ENCODE measurements at regions not wholly inside any gene's neighbourhood (a gene's known extent, or its start where the extent isn't known, plus 50 kb on each side); places are given as distances from the start of the nearest gene placed in this dataset.

DNA sequence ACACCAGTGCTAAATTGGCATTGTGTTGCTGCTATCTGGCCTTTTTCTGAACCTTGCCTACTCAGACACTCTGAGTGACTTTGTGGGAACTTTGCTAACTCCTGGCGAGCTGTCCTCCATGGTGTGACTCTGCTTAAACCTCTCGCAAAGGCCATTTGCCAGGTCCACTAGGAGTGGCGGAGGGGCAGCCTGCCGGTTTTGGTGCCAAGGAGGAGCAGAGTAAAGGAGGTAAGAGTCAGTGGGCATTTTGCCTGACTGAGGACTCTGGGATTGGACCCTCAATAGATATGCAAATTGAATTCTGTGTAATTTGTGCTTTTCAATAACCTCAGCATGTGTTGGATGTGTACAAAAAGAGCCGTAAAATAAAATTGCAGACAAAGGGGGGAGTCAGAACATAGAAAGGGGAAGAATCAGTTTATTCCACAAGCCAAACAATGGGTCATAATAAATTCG, 386.6 kb upstream of the NFIA start:
- H3K4me2 ChIP-seq (ENCODE audit: low read length) = no peak overlapping the region
- no peak for TF ChIP-seq EZH2 (IDR thresholded peaks at IDR 0.05)
- intact Hi-C loops (cut with micrococcal nuclease) = no loop called here
- no peaks in the 10 kb centered on the region for H3K9me3 ChIP-seq (ENCODE audit: control insufficient read depth in 1 of 2, insufficient read depth in 1 of 2, low read depth in 1 of 2, low read length in 2 of 2)
- POLR2A ChIA-PET = no interaction called here
- H3K9ac ChIP-seq (ENCODE audit: low read length) = no peak overlapping the region
- no peak for ATAC-seq
- no peaks in the 10 kb centered on the region for H4K20me1 ChIP-seq (ENCODE audit: insufficient read depth)
- RAD21 ChIA-PET (ENCODE audit: low non-redundant PET in 1 of 2, low total read pairs in 2 of 2, uncharacterized antibody in 2 of 2, unreplicated experiment in 2 of 2) = no interaction called here
- no peak overlapping the region for H3K27ac ChIP-seq (ENCODE audit: low read depth, low read length)
- no peak overlapping the region for H3K4me3 ChIP-seq (replicated peaks in 1 of 2; ENCODE audit: low read depth in 1 of 2, low read length in 2 of 2)
- H3K4me1 ChIP-seq (ENCODE audit: control insufficient read depth in 1 of 2, insufficient read depth in 2 of 2, low read length in 2 of 2) = no peaks in the 10 kb centered on the region
- CTCF ChIA-PET = no interaction called here
- no peaks in the 10 kb centered on the region for H3K27me3 ChIP-seq (ENCODE audit: insufficient read depth, low read length)
- no peak for DNase-seq (ENCODE audit: low read depth, low spot score)
- no TSS peak for BruUV-seq (replicated peaks)
- no peak overlapping the region for H2AFZ ChIP-seq (ENCODE audit: low read depth, low read length, poor library complexity, severe bottlenecking)
- H3K36me3 ChIP-seq (ENCODE audit: control insufficient read depth in 1 of 2, insufficient read depth in 2 of 2, low read length in 2 of 2) = no peaks in the 10 kb centered on the region
- no peaks in the 10 kb centered on the region for H3K9me2 ChIP-seq (ENCODE audit: insufficient read depth)
- no peaks in the 10 kb centered on the region for H3K79me2 ChIP-seq (ENCODE audit: insufficient read depth, low read length)

DNA sequence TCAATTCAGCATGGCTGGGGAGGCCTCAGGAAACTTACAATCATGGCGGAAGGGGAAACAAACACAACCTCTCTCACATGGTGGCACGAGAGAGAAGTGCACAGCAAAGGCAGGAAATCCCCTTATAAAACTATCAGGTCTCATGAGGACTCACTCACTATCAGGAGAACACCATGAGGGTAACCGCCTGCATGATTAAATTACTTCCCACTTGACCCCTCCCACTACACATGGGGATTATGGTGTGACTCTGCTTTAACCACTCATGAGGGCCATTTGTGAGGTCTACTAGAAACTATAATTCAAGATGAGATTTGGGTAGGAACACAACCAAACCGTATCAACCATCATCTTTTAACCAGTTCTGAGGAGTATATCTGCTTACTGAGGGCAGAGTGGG, 387.4 kb upstream of the NFIA start:
- TF ChIP-seq TCF7L2 (IDR thresholded peaks at IDR 0.05; ENCODE audit: borderline replicate concordance, extremely low read depth, insufficient read depth, insufficient read length) (no peak), CEBPB (IDR thresholded peaks at IDR 0.05; ENCODE audit: low read depth) (no peak), RAD21 (IDR thresholded peaks at IDR 0.05; ENCODE audit: low read depth) (no peak), JUND (IDR thresholded peaks at IDR 0.05) (no peak), CBX3 (IDR thresholded peaks at IDR 0.05; ENCODE audit: low read depth) (no peak), ELF1 (IDR thresholded peaks at IDR 0.05; ENCODE audit: borderline replicate concordance, low read depth) (no peak), SIN3A (IDR thresholded peaks at IDR 0.05; ENCODE audit: low read depth) (no peak), SP1 (IDR thresholded peaks at IDR 0.05; ENCODE audit: low read depth) (no peak), FOSL1 (IDR thresholded peaks at IDR 0.05; ENCODE audit: low read depth) (no peak), SRF (IDR thresholded peaks at IDR 0.05; ENCODE audit: low read depth) (no peak), YY1 (IDR thresholded peaks at IDR 0.05; ENCODE audit: extremely low read depth, insufficient replicate concordance, low read depth, low read length) (no peak)
- TF ChIP-seq, protein P1, sequence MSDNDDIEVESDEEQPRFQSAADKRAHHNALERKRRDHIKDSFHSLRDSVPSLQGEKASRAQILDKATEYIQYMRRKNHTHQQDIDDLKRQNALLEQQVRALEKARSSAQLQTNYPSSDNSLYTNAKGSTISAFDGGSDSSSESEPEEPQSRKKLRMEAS (IDR thresholded peaks at IDR 0.05) = no peak
- TF ChIP-seq, protein P2, sequence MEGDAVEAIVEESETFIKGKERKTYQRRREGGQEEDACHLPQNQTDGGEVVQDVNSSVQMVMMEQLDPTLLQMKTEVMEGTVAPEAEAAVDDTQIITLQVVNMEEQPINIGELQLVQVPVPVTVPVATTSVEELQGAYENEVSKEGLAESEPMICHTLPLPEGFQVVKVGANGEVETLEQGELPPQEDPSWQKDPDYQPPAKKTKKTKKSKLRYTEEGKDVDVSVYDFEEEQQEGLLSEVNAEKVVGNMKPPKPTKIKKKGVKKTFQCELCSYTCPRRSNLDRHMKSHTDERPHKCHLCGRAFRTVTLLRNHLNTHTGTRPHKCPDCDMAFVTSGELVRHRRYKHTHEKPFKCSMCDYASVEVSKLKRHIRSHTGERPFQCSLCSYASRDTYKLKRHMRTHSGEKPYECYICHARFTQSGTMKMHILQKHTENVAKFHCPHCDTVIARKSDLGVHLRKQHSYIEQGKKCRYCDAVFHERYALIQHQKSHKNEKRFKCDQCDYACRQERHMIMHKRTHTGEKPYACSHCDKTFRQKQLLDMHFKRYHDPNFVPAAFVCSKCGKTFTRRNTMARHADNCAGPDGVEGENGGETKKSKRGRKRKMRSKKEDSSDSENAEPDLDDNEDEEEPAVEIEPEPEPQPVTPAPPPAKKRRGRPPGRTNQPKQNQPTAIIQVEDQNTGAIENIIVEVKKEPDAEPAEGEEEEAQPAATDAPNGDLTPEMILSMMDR (IDR thresholded peaks at IDR 0.05 in 2 of 3, conservative IDR thresholded peaks at IDR 0.05 in 1 of 3; ENCODE audit: borderline replicate concordance in 1 of 3, insufficient read depth in 1 of 3, low read depth in 2 of 3, low read length in 2 of 3) = no peak
- Histone ChIP-seq H3K9ac (ENCODE audit: low read length) (no peak overlapping the region), H3K27me3 (ENCODE audit: insufficient read depth, low read length) (no peaks in the 10 kb centered on the region), H3K9me3 (ENCODE audit: control insufficient read depth in 1 of 2, insufficient read depth in 1 of 2, low read depth in 1 of 2, low read length in 2 of 2) (no peaks in the 10 kb centered on the region), H3K27ac (ENCODE audit: low read depth, low read length) (no peak overlapping the region), H4K20me1 (ENCODE audit: insufficient read depth) (no peaks in the 10 kb centered on the region), H2AFZ (ENCODE audit: low read depth, low read length, poor library complexity, severe bottlenecking) (no peak overlapping the region), H3K79me2 (ENCODE audit: insufficient read depth, low read length) (no peaks in the 10 kb centered on the region), H3K4me1 (ENCODE audit: control insufficient read depth in 1 of 2, insufficient read depth in 2 of 2, low read length in 2 of 2) (no peaks in the 10 kb centered on the region), H3K4me2 (ENCODE audit: low read length) (no peak overlapping the region), H3K4me3 (replicated peaks in 1 of 2; ENCODE audit: low read depth in 1 of 2, low read length in 2 of 2) (no peak overlapping the region), H3K9me2 (ENCODE audit: insufficient read depth) (no peaks in the 10 kb centered on the region), H3K36me3 (ENCODE audit: control insufficient read depth in 1 of 2, insufficient read depth in 2 of 2, low read length in 2 of 2) (no peaks in the 10 kb centered on the region)
- CTCF ChIA-PET = no interaction called here
- RAD21 ChIA-PET (ENCODE audit: low non-redundant PET in 1 of 2, low total read pairs in 2 of 2, uncharacterized antibody in 2 of 2, unreplicated experiment in 2 of 2) = no interaction called here
- DNase-seq (ENCODE audit: low read depth, low spot score) (no peak), ATAC-seq (no peak)
- intact Hi-C loops (cut with micrococcal nuclease) = no loop called here
- POLR2A ChIA-PET = no interaction called here
- no TSS peak for BruUV-seq (replicated peaks)

All from HCT116 (cell line).